Thyroid gland (tissue), 4 donors: ENCODE measurements at regions not wholly inside any gene's neighbourhood (a gene's known extent, or its start where the extent isn't known, plus 50 kb on each side); places are given as distances from the start of the nearest gene placed in this dataset.

Experiments used
- POLR2A ChIP-seq, 2 donors: fragments of 450-650 bp; IDR thresholded peaks; one replicate each; pipeline ENCODE4 v1.6.1; 2017; ENCODE audit warnings: antibody characterized with exemption in 2 of 2, mild to moderate bottlenecking in 2 of 2, moderate library complexity in 1 of 2
- TF ChIP-seq, protein P1 (sequence below), 6 experiments: fragments of 200-600 bp in 3 of 6; fragments of 450-650 bp in 3 of 6; sonication (generic) in 3 of 6; IDR thresholded peaks; one replicate each; pipeline ENCODE4 v1.5.1; 2016 to 2019; ENCODE audit warnings: antibody characterized with exemption in 6 of 6, mild to moderate bottlenecking in 2 of 6, inconsistent platforms in 1 of 6, moderate library complexity in 1 of 6

GRCh38 chr12:116398193-116398592, 120.7 kb upstream of the MED13L start:
- TF ChIP-seq, protein P1, sequence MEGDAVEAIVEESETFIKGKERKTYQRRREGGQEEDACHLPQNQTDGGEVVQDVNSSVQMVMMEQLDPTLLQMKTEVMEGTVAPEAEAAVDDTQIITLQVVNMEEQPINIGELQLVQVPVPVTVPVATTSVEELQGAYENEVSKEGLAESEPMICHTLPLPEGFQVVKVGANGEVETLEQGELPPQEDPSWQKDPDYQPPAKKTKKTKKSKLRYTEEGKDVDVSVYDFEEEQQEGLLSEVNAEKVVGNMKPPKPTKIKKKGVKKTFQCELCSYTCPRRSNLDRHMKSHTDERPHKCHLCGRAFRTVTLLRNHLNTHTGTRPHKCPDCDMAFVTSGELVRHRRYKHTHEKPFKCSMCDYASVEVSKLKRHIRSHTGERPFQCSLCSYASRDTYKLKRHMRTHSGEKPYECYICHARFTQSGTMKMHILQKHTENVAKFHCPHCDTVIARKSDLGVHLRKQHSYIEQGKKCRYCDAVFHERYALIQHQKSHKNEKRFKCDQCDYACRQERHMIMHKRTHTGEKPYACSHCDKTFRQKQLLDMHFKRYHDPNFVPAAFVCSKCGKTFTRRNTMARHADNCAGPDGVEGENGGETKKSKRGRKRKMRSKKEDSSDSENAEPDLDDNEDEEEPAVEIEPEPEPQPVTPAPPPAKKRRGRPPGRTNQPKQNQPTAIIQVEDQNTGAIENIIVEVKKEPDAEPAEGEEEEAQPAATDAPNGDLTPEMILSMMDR (IDR thresholded peaks at IDR 0.05) = no peak
- TF ChIP-seq POLR2A (IDR thresholded peaks at IDR 0.05) = no peak
